COLO668 (cell line): ENCODE measurements at regions not wholly inside any gene's neighbourhood (a gene's known extent, or its start where the extent isn't known, plus 50 kb on each side); places are given as distances from the start of the nearest gene placed in this dataset.
A peak's percentile ranks its signal among the peaks of the same experiment; 100 is the strongest.
"Not testable (repeated sequence)": the region's sequence is repeated elsewhere in the genome, so short reads cannot be mapped to it uniquely, and the experiment has no call there.

Experiments used
- DNase-seq: peaks from one replicate; lab custom pipeline; 2025; ENCODE audit not compliant: unreplicated experiment; lab: John Stamatoyannopoulos, UW

DNA sequence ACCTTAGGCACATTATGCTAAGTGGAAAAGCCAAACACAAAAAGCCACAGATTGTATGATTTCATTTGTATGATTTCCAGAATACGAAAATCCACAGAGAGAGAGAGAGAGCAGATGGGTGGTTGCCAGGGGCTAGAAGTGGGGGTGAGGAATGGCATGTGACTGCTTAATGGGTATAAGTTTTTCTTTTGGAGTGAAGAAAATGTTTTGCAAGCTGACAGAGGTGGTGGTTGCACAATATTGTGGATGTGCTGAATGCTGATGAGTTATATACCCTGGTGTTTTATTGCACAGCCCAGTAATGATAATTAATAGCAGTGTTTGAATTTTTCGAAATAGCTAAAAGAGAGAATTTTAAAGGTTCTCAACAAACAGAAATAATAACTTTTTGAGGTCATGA is 386.1 kb upstream of the HS3ST1 start:
- DNase-seq = no peak

DNA sequence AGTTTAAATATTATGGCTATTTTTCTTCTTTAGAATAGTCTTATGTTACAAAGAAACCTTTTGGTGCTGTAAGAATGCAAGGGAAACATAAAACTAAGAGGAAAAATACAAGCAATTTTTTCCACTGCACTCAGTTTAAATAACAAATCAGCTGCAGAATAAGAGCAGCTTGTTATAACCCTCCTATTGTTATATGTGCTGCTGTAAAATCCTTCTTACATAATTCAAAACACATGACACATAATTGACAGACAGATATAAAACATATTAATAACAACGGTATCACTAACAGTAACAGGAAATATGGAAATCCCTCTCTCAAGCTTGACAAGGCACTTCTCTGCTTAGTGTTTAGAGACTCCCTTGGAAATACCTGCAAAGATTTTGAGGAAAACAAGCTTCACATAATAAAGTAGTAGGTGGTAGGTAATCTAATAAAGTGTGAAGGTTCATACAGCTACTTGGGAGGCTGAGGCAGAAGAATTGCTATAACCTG is 385.3 kb upstream of the HS3ST1 start:
- DNase-seq = no peak

DNA sequence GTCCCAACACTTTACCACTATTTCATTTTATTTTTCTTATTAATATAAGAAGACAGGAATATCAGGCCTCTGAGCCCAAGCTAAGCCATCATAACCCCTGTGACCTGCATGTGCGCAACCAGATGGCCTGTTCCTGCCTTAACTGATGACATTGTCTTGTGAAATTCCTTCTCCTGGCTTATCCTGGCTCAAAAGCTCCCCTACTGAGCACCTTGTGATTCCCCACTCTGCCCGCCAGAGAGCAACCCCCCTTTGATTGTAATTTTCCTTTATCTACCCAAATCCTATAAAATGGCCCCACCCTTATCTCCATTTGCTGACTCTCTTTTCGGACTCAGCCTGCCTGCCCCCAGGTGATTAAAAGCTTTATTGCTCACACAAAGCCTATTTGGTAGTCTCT is 382.8 kb upstream of the HS3ST1 start:
- not testable (repeated sequence) for DNase-seq

DNA sequence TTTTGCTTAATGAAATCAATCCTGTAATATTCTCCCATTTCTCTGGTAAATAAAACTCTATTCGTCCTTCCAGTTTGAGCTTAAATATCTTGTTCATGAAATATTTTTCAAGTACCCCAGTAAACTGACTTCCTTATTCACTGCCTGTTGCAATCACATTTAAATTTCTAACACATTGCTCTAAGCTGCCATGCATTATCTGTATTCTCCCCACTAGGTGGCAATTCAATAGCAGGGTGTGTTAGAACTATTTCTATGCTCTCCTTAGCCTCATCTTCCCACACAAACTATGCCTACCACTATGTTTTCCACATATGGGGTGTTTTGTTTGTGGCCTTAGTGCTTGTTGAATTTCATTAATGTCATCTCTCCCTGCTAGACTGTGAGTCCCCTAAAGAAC is 377.1 kb upstream of the HS3ST1 start:
- DNase-seq = no peak

DNA sequence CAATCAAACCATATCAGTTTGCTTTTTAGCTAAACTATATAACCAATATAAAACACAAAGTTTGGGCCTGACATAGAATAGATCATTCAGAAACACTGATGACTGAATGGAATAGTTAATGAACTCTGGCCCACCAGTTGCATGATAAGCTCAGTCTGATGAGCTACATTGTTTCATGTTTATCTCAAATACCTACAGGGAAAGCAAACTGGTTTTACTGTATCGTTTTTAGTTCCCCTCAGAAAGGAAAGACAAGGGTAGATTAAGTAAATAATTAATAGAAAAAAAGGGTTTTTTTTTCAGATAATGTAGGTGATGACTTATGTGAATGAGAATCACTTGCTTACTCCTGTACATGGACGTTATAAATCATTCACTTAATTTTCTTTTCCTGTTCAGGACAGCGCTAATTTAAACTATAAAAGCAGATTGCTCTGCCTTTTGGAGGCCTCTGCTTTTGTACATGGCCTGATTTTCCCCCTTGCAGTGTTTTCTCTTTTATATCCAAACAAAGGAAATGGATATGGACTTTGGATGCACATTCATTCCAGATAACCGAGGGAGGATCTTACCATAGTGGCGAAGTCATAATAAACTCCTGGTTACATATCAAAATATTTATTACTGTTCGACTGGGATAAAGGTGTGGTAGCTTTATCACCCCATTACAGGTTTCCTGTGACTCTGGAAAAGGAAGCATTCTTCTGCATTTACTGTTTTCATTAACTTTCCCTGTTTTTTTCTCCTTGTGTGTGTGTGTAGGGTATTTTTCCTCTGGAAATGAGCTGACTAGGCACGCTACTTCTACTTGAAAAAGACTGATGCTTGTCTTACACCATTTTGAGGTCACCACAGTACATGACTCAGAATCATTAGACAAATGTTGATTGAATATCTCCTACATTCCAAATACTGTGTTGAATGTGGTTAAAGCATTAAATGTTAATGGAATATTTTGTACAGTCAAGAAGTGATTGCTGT is 373.1 kb upstream of the HS3ST1 start:
- DNase-seq = peak; percentile 9

DNA sequence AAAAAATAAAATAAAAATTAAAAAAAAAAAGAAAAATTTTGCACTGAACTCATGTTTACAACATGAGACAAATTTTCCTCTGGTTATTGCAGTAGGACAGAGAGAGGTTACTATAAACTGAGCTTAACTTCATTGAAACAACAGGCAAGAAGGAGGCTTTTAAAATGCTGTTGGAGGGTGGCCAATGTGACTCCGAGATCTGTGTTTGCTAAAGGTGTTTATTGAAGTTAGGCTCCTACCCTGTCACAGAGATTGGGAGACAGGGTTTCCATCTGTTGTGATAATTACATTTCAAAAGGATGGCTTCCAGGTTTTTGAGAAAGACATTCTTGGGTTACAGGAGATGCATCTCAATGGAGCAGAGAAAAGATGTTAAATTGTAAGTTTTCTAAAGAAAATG is 370.5 kb upstream of the HS3ST1 start:
- DNase-seq = no peak

DNA sequence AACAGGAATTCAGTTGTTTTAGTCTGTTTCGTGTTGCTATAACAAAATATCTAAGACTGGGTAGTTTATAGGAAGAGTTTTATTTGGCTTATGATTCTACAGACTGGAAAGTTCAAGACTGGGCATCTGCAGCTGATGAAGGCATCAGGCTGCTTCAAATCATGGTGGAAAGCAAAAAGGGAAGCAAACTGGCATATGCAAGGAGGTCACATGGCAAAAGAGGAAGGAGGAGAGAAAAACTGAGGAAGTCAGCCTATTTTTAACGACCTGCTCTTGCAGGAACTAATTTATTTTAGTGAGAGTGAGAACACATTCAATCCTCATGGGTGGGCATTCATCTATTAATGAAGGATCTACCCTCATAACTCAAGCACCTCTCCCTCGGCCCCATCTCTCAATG is 363.1 kb upstream of the HS3ST1 start:
- no peak for DNase-seq

DNA sequence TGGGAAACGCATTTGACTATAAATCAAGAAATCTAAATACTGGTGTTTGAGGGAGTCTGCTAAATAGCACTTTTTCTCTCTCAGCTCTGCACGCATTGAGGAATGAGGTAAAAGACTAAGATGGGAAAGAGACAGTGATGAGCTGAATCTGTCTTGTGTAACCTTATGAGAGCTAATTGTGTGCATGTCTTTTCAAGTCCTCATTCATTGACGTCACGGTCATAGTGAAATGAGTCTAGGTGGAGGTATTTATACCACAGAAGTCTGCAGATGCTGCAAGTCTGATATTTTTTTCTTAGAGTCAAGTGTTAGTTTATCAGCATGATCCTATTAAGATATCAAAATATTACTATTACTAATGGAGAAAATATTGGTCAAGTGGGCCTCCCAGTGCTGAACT is 361.5 kb upstream of the HS3ST1 start:
- no peak for DNase-seq

DNA sequence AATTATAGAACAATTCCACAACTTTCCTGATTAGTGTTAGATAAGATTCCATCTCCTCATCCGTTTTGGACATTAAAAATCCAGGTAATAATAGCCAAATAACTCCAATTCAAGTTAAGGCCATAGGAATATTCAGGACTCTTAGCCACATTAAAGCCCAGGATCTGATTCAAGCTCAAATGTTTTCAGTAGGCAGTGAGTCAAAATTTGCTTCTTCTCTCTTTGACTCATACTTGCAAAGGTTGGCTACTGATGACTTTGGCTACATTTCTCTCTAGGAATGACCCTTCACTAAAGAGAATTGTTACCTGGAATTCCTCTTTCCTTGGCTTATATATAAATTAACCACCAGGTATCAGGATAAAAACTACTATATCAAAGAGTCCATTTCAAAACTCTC is 354.9 kb upstream of the HS3ST1 start:
- no peak for DNase-seq

DNA sequence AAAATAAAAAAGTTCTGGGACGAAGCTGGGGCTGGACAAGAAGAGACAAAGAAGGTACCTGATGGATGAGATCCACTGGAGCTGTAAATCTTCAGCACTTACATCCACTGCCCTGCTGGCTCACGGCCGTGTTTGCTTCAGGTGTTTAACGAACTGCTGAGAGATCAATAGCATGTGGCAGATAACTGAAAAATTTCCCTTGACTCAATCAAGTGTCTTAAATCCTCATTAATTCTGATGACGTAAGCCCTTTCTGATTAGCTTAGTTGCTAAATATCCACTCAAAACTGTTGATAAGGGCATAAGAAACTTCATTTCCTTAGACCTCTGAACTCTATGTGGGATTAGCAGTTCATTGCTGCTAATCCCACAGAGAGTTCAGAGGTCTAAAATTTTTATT is 354.2 kb upstream of the HS3ST1 start:
- DNase-seq = no peak

DNA sequence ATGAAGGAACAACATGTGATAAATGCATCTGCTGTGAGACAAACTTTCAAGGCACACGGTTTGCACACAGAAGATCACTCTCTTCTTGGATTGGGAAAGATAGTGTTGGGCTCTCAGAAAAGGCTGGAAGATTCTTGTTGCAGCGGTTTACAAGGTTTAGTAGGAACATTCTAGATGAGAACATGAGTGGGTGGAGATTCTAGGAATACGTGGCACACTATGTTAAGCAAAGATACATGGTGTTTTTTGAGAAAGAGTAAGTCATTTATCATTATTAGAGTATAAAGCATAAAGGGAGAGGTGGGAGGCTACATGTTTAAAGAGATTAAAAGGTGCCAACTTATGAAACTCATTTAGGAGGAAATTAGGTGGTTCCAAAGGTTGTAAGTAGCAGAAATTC is 348.8 kb upstream of the HS3ST1 start:
- no peak for DNase-seq

DNA sequence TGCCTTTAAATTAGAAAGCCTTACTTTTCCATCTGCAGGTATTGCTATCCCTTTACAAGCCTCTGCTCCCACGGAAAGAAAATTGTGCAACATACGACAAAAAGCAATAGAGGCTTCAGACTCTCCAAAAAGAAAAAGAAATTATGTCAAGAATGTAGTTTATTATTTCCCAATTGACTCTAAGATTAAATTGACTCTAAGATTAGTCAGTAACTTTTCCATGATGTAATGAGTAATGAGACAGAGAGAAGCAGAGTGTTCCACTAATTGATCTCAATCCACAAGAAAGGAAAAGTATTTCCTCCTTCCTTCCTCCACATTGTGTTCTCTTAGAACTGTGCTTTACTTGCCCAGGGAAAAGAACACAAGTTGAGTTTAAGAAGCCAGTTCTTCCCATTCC is 345.7 kb upstream of the HS3ST1 start:
- DNase-seq = no peak

DNA sequence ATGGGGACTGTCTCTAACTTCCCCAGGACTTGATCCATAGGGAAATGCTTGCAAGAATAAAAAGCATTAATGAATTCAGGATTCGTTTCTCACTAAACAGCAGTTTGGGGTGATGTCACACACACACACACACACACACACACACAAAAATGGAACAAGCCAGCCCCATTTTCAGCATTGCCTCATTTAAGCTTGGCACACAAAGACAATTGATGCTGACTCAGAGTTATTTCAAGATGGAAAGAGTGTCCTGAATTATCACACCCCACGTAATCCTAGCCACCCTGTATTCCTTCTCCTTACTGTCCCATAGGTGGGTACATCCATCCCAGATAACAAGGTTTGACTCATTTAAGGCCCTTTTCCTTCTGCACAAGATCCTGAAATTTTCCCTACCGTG is 345.1 kb upstream of the HS3ST1 start:
- no peak for DNase-seq

DNA sequence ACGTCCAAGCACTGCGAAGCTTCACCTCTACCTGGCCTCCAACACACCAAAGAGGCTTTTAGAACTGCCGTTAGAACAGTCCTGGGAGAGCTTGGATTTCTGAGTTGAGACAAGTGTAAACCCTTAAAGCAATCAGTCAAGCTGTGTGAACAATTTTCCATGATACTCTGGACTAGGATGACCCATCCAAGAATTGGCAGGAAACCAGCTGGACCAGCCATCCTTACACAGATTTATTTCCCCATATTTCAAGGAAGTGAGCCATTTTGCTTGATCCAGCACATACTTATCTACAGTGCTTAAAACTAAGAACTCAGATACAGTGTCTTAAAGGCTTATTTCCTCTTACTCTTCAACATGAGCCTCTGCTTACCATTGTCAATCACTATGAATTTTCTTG is 340.7 kb upstream of the HS3ST1 start:
- no peak for DNase-seq

DNA sequence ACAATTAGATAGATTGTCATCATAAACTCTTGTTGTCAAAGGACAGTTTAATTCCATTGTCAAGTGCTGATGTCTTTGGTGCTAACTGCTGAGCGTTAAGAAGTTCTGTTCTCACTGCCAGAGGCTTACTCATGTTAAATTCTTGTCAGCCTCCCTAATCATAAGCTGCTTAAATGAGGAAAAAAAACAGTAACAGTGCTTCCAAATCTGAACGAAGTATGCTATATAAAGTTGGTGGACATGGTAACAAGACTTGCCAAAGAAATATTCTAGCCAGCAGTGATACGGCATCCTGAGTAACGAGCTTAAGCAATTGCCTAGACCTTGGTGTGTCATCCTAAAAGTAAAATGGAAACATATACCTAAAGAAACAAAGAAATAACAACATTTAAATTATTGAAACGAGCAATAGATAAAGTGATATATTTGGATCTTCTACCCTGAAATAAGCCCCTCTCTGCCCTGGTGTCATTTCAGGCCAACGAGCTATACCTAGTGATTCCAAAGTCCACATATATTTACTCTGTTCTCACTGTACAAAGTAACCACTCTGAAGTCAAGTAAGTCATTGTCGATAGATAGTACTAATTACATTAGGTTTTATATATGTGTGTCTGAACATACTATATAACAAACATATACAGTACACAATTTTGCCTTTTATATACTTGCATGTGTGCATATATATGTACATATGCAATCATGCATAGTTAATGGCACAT is 339.7 kb upstream of the HS3ST1 start:
- DNase-seq = no peak

DNA sequence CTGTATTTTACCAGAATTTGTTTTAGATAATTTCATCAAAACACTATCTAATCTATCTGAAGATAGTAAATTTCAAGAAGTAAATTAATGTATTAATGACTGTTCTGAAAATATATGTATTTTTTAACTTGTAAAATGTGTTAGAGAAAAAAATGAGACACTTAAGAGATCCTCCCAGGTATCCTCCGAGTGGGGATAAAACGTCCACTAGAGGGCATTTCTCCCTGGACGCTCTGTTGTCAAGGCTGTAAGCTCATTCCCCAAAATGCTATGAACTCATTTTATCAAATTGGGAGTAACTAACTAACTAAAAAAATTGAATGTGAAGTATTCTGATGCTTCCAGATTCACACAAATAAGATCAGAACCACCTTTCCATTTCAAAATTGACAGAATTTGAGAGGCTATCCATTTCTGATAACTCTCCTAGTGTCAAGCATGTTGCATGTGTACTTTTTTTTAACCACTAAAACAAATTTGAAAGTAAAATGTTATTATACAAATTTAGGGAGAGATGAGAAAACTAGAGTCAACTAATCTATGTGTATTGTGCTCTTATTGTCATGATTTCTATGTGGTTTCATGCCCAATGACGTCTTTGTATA is 337.3 kb upstream of the HS3ST1 start:
- peak; percentile 32 for DNase-seq

DNA sequence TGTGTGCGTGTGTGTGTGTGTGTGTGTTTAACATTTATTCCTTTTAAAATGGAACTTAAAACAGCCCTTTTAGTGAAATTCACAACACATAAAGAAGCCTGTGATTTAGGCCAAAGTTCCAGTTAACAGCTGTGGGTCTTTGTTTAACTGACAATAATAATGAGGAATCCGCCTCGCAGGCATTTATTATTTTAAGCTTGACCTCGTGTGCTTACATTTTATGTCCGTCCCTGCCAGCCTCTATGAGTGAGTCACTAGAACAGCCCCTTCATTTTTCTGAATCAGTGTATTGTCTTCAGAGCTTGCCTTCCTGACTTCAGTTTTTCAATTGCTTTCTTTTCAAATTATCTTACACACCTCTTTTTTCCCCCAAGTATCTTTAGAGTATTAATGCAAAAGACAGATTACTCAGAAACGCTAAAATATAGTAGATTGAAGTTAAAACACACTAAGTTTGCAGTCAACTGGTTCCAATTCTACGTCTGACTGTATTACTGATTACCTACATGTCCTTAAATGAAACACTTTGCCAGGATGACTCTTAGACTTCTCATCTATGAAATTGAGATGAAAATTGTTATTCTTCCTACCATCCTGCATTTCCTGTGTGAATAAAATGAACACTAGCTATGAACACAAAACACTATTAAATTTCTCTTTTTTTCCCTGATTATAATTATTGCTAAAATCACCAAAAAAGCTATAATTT is 319.6 kb upstream of the HS3ST1 start:
- no peak for DNase-seq

DNA sequence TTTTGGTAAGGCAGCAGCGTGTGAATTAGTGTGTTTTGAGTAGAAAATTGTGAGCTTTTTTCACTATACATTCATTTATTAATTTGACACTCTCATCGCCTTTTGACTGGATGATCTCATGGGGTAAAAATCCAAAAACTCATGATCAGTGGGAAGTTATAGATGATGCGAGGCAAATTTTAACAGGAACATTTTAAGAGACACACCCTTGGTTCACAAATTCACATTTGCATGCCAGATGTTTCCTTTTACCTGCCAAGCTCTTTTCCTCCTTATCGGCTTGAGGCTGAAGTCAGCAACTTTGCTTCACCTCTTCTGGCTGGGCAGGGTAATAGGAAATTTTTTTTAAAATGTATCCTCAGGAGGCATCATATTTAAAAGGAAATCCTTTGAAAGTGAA is 318.0 kb upstream of the HS3ST1 start:
- DNase-seq = no peak

DNA sequence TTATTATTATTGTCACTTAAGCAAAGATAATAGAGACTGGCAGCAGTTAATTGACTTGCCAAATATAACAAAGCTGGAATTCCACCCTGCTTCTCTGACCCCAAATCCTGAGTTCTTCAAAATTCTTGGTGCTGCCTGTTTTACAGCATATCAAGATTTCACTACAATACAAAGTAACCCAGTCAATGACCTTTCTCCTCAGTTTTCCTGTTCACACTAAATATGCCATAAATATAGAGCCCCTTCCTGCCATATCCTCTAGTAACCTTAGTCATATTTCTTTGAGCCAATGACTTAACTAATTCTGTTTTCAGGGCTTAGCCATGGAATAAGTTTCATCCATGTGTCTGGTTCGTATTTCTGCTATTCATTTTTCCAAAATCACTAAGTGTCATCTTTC is 315.3 kb upstream of the HS3ST1 start:
- no peak for DNase-seq

DNA sequence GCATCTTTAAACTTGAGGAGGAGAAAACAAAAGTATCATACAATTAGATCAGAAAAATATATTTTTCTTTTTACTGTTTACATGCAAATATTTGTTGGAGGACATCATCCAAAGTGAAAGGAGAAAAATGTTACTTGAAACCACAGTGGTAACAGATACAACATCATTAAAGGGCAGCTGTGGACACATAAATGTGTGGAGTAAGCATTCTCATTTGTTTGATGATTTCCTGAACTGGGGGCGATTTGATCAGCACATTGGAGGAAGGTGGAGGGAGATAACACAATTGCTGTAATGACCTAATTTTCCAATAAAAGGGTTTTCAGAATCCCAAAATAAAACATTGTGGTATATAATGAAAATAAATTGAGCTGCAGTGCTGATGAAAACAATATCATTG is 314.5 kb upstream of the HS3ST1 start:
- peak; percentile 20 for DNase-seq

DNA sequence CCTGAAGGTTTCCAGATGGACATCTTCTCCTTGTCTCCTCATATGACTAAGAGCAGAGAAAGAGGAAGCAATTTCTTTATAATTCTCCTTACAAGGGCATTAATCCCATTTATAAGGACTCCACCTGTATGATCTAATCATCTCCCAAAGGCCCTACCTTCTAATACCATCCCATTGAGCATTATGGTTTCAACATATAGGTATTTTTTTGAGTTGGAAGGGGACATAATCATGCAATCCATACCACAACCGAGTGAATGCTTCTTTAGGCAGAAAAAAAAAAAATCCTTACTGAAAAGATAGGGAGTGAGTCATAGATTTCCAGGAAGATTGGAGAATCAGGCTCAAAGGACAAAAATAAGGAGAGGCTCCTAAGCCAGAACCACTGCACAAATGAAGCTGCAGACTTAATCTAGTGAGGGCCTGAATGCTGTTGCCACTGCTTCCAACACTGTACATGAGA is 312.5 kb upstream of the HS3ST1 start:
- no peak for DNase-seq
